Hepatocyte (in vitro differentiated cells): ENCODE measurements at regions not wholly inside any gene's neighbourhood (a gene's known extent, or its start where the extent isn't known, plus 50 kb on each side); places are given as distances from the start of the nearest gene placed in this dataset.
"Not testable (repeated sequence)": the region's sequence is repeated elsewhere in the genome, so short reads cannot be mapped to it uniquely, and the experiment has no call there.

Source experiments
- EZH2phosphoT487 ChIP-seq: fragments of 200-600 bp; sonication (generic); IDR thresholded peaks from one replicate; pipeline ENCODE4 v1.6.1; 2018; ENCODE audit warnings: antibody characterized with exemption, mild to moderate bottlenecking, low read depth, moderate library complexity; ENCODE audit not compliant: unreplicated experiment, severe bottlenecking
- TF ChIP-seq, protein P1 (sequence below): fragments of 200-600 bp; sonication (generic); IDR thresholded peaks from 2 replicates; pipeline ENCODE4 v1.5.1; 2016; ENCODE audit warnings: antibody characterized with exemption, mild to moderate bottlenecking; ENCODE audit not compliant: poor library complexity

DNA sequence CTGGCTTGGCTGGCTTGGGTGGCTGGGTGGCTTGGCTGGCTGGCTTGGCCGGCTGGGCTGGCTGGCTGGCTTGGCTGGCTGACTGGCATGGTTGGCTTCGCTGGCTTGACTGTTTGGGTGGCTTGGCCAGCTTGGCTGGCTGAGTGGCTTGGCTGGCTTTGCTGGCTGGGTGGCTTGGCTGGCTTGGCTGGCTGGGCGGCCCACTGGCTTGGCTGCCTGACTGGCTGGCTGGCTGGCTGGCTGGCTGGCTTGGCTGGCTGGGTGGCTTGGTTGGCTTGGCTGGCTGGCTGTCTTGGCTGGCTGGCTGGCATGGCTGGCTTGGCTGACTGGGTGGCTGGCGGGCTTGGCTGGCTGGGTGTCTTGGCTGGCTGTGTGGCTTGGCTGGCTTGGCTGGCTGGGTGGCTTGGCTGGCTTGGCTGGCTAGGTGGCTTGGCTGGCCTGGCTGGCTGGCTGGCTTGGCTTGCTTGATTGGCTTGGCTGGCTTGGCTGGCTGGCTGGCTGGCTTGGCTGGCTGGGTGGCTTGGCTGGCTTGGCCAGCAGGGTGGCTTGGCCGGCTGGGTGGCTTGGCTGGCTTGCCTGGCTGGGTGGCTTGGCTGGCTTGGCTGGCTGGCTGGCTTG lies 244.2 kb upstream of the POTEB2 start:
- TF ChIP-seq, protein P1, sequence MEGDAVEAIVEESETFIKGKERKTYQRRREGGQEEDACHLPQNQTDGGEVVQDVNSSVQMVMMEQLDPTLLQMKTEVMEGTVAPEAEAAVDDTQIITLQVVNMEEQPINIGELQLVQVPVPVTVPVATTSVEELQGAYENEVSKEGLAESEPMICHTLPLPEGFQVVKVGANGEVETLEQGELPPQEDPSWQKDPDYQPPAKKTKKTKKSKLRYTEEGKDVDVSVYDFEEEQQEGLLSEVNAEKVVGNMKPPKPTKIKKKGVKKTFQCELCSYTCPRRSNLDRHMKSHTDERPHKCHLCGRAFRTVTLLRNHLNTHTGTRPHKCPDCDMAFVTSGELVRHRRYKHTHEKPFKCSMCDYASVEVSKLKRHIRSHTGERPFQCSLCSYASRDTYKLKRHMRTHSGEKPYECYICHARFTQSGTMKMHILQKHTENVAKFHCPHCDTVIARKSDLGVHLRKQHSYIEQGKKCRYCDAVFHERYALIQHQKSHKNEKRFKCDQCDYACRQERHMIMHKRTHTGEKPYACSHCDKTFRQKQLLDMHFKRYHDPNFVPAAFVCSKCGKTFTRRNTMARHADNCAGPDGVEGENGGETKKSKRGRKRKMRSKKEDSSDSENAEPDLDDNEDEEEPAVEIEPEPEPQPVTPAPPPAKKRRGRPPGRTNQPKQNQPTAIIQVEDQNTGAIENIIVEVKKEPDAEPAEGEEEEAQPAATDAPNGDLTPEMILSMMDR, result not testable (repeated sequence)
- TF ChIP-seq EZH2phosphoT487, result not testable (repeated sequence)
